KMS-11 (cell line): ENCODE measurements at regions not wholly inside any gene's neighbourhood (a gene's known extent, or its start where the extent isn't known, plus 50 kb on each side); places are given as distances from the start of the nearest gene placed in this dataset.

Source experiments
- H2AFZ ChIP-seq: fragments of 200-600 bp; sonication (generic); 2 replicates; pipeline ENCODE4 v1.6.1; 2016; ENCODE audit warnings: antibody characterized with exemption, mixed run types, low read depth
- H3K27ac ChIP-seq: fragments of 200-600 bp; sonication (generic); 2 replicates; pipeline ENCODE4 v1.6.1; 2016; ENCODE audit warnings: mild to moderate bottlenecking, mixed run types
- H3K27me3 ChIP-seq: fragments of 200-600 bp; sonication (generic); 2 replicates; pipeline ENCODE4 v1.6.1; 2017; ENCODE audit warnings: mild to moderate bottlenecking, low read depth, mixed run types, moderate library complexity; ENCODE audit not compliant: insufficient read depth
- H3K36me3 ChIP-seq: fragments of 200-600 bp; sonication (generic); 2 replicates; pipeline ENCODE4 v1.6.1; 2017; ENCODE audit warnings: mild to moderate bottlenecking, mixed run types; ENCODE audit not compliant: insufficient read depth
- H3K4me1 ChIP-seq: fragments of 200-600 bp; sonication (generic); 2 replicates; pipeline ENCODE4 v1.6.1; 2016; ENCODE audit warnings: mild to moderate bottlenecking, low read depth, mixed run types; ENCODE audit not compliant: poor library complexity, severe bottlenecking
- H3K4me2 ChIP-seq: fragments of 200-600 bp; sonication (generic); 2 replicates; pipeline ENCODE4 v1.7.0; 2016; ENCODE audit warnings: mild to moderate bottlenecking, mixed run types
- H3K4me3 ChIP-seq: fragments of 200-600 bp; sonication (generic); IDR thresholded peaks from 2 replicates; pipeline ENCODE4 v1.6.1; 2017; ENCODE audit warnings: low read depth, low read length, mixed read lengths; ENCODE audit not compliant: insufficient read depth
- H3K79me2 ChIP-seq: fragments of 200-600 bp; sonication (generic); 2 replicates; pipeline ENCODE4 v1.6.1; 2016; ENCODE audit warnings: low read depth, mixed run types; ENCODE audit not compliant: insufficient read depth
- H3K9ac ChIP-seq: fragments of 200-600 bp; sonication (generic); 2 replicates; pipeline ENCODE4 v1.6.1; 2016; ENCODE audit warnings: mild to moderate bottlenecking, mixed run types
- H4K20me1 ChIP-seq: fragments of 200-600 bp; sonication (generic); 2 replicates; pipeline ENCODE4 v1.6.1; 2016; ENCODE audit warnings: mild to moderate bottlenecking, mixed run types; ENCODE audit not compliant: insufficient read depth
- TF ChIP-seq, protein P1 (sequence below): fragments of 200-600 bp; sonication (generic); conservative IDR thresholded peaks from 2 replicates; pipeline ENCODE4 v1.6.1; 2017; ENCODE audit warnings: low read depth, mild to moderate bottlenecking, antibody characterized with exemption, low read length, moderate library complexity, mixed read lengths

DNA sequence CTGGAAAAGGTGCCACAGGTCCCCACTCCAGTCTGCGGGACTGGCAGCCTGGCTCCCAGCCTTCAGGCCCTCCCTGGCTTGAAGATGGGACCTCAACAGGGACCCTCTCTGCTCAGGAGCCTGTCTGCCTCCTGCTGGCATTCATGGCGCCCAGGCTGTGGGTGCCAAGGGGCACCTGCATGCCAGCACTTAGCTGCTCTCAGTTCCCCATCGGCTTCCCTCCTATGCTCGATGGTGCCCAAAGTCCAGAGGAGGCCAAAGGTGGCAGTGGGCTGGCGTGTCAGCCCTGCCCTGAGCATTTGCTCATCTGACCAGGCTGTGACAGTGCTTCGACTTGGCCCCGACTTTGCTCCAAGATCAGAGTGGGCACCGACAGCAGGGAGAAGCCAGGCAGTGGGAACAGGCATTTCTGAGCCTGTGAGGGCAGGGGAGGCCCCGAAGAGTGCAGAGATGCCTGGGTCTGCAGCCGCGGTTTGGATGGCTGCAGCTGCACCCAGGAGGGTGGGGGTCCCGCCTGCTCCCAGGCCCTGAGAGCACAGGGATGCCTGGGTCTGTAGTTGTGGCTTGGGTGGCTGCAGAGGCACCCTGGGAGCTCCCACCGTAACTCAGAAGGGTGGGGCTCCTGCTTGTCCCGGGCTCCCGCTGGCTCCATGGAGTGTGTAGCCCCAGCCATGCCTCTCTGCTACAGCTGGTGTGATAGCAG, 463.6 kb downstream of the TBC1D22A start:
- H3K4me1 ChIP-seq: no peaks in the 10 kb centered on the region
- TF ChIP-seq, protein P1, sequence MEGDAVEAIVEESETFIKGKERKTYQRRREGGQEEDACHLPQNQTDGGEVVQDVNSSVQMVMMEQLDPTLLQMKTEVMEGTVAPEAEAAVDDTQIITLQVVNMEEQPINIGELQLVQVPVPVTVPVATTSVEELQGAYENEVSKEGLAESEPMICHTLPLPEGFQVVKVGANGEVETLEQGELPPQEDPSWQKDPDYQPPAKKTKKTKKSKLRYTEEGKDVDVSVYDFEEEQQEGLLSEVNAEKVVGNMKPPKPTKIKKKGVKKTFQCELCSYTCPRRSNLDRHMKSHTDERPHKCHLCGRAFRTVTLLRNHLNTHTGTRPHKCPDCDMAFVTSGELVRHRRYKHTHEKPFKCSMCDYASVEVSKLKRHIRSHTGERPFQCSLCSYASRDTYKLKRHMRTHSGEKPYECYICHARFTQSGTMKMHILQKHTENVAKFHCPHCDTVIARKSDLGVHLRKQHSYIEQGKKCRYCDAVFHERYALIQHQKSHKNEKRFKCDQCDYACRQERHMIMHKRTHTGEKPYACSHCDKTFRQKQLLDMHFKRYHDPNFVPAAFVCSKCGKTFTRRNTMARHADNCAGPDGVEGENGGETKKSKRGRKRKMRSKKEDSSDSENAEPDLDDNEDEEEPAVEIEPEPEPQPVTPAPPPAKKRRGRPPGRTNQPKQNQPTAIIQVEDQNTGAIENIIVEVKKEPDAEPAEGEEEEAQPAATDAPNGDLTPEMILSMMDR: no peak
- H3K9ac ChIP-seq: no peak overlapping the region
- H3K27ac ChIP-seq: no peak overlapping the region
- H3K27me3 ChIP-seq: no peaks in the 10 kb centered on the region
- no peak overlapping the region for H2AFZ ChIP-seq
- H3K4me3 ChIP-seq: no peak overlapping the region
- H4K20me1 ChIP-seq: no peaks in the 10 kb centered on the region
- H3K36me3 ChIP-seq: no peaks in the 10 kb centered on the region
- H3K4me2 ChIP-seq: no peak overlapping the region
- no peaks in the 10 kb centered on the region for H3K79me2 ChIP-seq

- no peak overlapping the region for H2AFZ ChIP-seq
- no peak overlapping the region for H3K4me3 ChIP-seq
- no peaks in the 10 kb centered on the region for H3K79me2 ChIP-seq
- no peak overlapping the region for H3K9ac ChIP-seq
- no peaks in the 10 kb centered on the region for H3K27me3 ChIP-seq
- no peak overlapping the region for H3K27ac ChIP-seq
- TF ChIP-seq, protein P1: no peak
- no peak overlapping the region for H3K4me2 ChIP-seq
- H4K20me1 ChIP-seq: no peaks in the 10 kb centered on the region
- H3K36me3 ChIP-seq: no peaks in the 10 kb centered on the region
- H3K4me1 ChIP-seq: no peaks in the 10 kb centered on the region
These were observed 462.9 kb downstream of the TBC1D22A start for GRCh38 chr22:47225080-47225930.
